Uterus (tissue), 2 donors: ENCODE measurements at regions not wholly inside any gene's neighbourhood (a gene's known extent, or its start where the extent isn't known, plus 50 kb on each side); places are given as distances from the start of the nearest gene placed in this dataset.

Experiments used
- POLR2A ChIP-seq, 2 donors: fragments of 450-650 bp; IDR thresholded peaks; one replicate each; pipeline ENCODE4 v1.6.1; 2016; ENCODE audit warnings: antibody characterized with exemption in 2 of 2, mild to moderate bottlenecking in 1 of 2, moderate library complexity in 1 of 2
- TF ChIP-seq, protein P1 (sequence below), 4 experiments: fragments of 200-600 bp in 2 of 4; fragments of 450-650 bp in 2 of 4; sonication (generic) in 2 of 4; IDR thresholded peaks; one replicate each; pipeline ENCODE4 v1.5.1; 2016 to 2019; ENCODE audit warnings: antibody characterized with exemption in 4 of 4, mild to moderate bottlenecking in 2 of 4, moderate library complexity in 1 of 4

DNA sequence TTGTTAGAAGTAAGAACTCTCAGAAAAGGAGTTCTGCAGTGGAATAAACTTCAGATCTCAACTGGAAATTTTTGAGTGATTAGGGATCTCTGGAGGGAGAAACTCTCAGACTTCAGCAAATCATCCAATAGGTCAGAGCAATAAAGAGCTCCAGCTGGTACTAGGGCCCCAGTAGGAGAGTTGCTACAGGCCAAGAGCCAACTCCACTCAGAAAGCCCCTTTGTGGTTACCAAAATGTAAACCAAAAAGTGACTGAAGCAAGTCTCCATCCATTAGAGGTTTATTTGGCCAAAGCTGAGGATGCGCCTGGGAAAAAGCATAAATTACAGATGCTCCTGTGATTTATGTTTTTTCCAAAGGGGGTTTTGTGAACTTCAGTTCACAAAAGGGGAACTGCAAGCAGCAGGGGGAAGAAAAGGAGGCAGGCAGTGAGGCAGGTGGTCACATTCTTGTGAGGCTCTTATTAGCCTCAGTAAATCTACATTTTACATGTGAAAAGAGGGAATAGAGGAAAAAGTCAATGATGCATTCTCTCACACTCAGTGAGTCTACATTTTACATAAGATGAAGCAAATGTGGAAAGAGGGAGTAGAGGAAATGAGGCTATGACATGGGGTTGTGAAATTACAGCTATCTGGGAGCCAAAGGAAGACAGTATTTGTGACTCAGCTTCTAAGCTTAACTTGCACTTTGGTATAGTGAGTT, 92.4 kb upstream of the DAZL start:
- TF ChIP-seq, protein P1, sequence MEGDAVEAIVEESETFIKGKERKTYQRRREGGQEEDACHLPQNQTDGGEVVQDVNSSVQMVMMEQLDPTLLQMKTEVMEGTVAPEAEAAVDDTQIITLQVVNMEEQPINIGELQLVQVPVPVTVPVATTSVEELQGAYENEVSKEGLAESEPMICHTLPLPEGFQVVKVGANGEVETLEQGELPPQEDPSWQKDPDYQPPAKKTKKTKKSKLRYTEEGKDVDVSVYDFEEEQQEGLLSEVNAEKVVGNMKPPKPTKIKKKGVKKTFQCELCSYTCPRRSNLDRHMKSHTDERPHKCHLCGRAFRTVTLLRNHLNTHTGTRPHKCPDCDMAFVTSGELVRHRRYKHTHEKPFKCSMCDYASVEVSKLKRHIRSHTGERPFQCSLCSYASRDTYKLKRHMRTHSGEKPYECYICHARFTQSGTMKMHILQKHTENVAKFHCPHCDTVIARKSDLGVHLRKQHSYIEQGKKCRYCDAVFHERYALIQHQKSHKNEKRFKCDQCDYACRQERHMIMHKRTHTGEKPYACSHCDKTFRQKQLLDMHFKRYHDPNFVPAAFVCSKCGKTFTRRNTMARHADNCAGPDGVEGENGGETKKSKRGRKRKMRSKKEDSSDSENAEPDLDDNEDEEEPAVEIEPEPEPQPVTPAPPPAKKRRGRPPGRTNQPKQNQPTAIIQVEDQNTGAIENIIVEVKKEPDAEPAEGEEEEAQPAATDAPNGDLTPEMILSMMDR (IDR thresholded peaks at IDR 0.05) = no peak
- no peak for TF ChIP-seq POLR2A (IDR thresholded peaks at IDR 0.05)
